Left ventricle myocardium inferior (tissue), 1 donor: ENCODE measurements at regions not wholly inside any gene's neighbourhood (a gene's known extent, or its start where the extent isn't known, plus 50 kb on each side); places are given as distances from the start of the nearest gene placed in this dataset.
A peak's percentile ranks its signal among the peaks of the same experiment; 100 is the strongest.

Experiments used
- DNase-seq: peaks from one replicate; pipeline ENCODE4 v3.0.0-alpha.2; 2020
- H3K27ac ChIP-seq: fragments of 200-600 bp; replicated peaks from 2 replicates; pipeline ENCODE4 v1.8.0; 2021
- H3K27me3 ChIP-seq: fragments of 200-600 bp; 2 replicates; pipeline ENCODE4 v1.8.0; 2021; ENCODE audit warnings: low read depth
- H3K36me3 ChIP-seq: fragments of 200-600 bp; 2 replicates; pipeline ENCODE4 v1.8.0; 2021
- H3K4me1 ChIP-seq: fragments of 200-600 bp; 2 replicates; pipeline ENCODE4 v1.8.0; 2021
- H3K4me3 ChIP-seq: fragments of 200-600 bp; 2 replicates; pipeline ENCODE4 v1.8.0; 2021; ENCODE audit warnings: mild to moderate bottlenecking, moderate library complexity
- H3K9me3 ChIP-seq: fragments of 200-600 bp; replicated peaks from 2 replicates; pipeline ENCODE4 v1.8.0; 2021
- intact Hi-C: fragments of 100-400 bp; cut with micrococcal nuclease; formaldehyde crosslinking; loops from one replicate; pipeline ENCODE4 v1.11.0; 2022
- TF ChIP-seq, protein P1 (sequence below): fragments of 200-600 bp; IDR thresholded peaks from 2 replicates; pipeline ENCODE4 v1.8.0; 2021; ENCODE audit warnings: antibody characterized with exemption, mild to moderate bottlenecking, borderline replicate concordance
- donor health status: DM: no; HTN: yes; CAD: no; lungs with severe emphysema.

DNA sequence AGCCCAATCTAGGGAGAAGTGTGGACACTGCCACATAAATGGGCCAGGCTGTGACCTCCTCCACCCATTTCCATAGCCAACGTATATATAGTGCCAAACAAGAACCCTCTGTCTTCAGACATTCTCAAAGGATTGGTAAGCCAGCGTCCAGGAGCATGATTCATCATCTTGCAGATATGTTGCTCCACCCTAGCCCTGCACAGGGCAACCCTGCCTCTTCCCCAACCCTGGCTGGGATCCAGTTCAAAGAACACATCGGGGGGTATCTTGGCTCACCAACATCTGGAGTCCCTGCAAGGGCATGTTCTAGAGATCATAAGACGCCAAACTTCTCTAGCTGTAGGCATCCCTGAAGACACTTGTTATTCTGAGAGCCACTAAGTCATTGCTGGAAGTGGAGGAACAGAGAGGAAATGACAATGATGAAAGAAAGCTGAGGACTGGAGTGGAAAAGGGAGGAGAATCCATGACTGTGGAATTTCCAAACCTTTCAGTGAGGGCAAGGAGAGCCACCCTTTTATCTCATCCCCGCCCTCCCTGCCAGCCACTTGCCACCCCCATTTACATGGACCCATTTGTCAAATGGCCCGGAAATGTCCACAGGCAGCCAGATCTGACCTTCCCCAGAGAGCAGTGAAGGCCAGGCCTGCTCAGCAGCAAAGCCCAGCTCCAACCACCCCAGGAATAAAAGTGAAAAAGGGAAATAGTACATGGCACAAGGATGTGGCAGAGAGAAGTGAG lies 144.1 kb upstream of the CTTNBP2NL start:
- Histone ChIP-seq H3K4me1 (peaks cover 17% of the 10 kb centered on the region), H3K4me3 (no peak overlapping the region), H3K27ac (no peak overlapping the region), H3K36me3 (no peaks in the 10 kb centered on the region), H3K9me3 (no peaks in the 10 kb centered on the region), H3K27me3 (no peaks in the 10 kb centered on the region)
- TF ChIP-seq, protein P1, sequence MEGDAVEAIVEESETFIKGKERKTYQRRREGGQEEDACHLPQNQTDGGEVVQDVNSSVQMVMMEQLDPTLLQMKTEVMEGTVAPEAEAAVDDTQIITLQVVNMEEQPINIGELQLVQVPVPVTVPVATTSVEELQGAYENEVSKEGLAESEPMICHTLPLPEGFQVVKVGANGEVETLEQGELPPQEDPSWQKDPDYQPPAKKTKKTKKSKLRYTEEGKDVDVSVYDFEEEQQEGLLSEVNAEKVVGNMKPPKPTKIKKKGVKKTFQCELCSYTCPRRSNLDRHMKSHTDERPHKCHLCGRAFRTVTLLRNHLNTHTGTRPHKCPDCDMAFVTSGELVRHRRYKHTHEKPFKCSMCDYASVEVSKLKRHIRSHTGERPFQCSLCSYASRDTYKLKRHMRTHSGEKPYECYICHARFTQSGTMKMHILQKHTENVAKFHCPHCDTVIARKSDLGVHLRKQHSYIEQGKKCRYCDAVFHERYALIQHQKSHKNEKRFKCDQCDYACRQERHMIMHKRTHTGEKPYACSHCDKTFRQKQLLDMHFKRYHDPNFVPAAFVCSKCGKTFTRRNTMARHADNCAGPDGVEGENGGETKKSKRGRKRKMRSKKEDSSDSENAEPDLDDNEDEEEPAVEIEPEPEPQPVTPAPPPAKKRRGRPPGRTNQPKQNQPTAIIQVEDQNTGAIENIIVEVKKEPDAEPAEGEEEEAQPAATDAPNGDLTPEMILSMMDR: no peak
- DNase-seq: no peak
- intact Hi-C loops: no loop called here

- no peak for DNase-seq
- Histone ChIP-seq H3K27ac (no peak overlapping the region), H3K36me3 (no peaks in the 10 kb centered on the region), H3K9me3 (no peaks in the 10 kb centered on the region), H3K4me1 (peaks cover 2% of the 10 kb centered on the region), H3K27me3 (no peaks in the 10 kb centered on the region), H3K4me3 (no peak overlapping the region)
- intact Hi-C loops: no loop called here
- TF ChIP-seq, protein P1: no peak
Measured at GRCh38 chr1:112253366-112253765, 142.6 kb upstream of the CTTNBP2NL start.

GRCh38 chr1:112255080-112255479 lies 140.9 kb upstream of the CTTNBP2NL start:
- intact Hi-C loops: no loop called here
- H3K27ac ChIP-seq: peak overlapping the region; percentile 59

DNA sequence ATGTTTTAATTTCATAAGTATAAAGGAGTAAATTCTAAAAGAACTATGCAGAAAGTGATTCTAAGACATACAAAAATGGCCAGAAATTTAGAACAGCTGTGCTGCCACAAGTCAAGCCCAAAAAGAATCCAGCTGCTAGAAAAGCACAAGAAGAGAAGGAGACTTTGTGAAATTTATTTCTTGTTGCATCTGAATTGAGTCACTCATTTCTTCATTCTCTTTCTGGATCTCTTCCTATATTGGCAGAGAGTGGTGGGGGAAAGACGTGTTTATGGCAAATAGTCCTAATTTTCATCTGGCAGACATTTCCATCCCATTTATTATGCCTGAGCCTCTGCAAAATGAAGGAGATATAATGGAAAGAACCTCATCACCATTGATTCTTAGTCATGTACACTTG lies 139.6 kb upstream of the CTTNBP2NL start:
- no peaks in the 10 kb centered on the region for H3K36me3 ChIP-seq
- TF ChIP-seq, protein P1: no peak
- intact Hi-C loops: no loop called here
- no peak overlapping the region for H3K4me3 ChIP-seq
- DNase-seq: no peak
- H3K4me1 ChIP-seq: peaks cover 3% of the 10 kb centered on the region
- H3K27me3 ChIP-seq: no peaks in the 10 kb centered on the region
- H3K9me3 ChIP-seq: no peaks in the 10 kb centered on the region
- H3K27ac ChIP-seq: peak overlapping the region; percentile 59

More at GRCh38 chr1:112255080-112255479, 140.9 kb upstream of the CTTNBP2NL start:
- Histone ChIP-seq H3K27me3 (no peaks in the 10 kb centered on the region), H3K4me1 (peaks cover 3% of the 10 kb centered on the region), H3K9me3 (no peaks in the 10 kb centered on the region), H3K4me3 (no peak overlapping the region), H3K36me3 (no peaks in the 10 kb centered on the region)
- TF ChIP-seq, protein P1: no peak
- DNase-seq: no peak

GRCh38 chr1:112257043-112257835 lies 138.8 kb upstream of the CTTNBP2NL start:
- TF ChIP-seq, protein P1: no peak
- DNase-seq: no peak
- Histone ChIP-seq H3K4me3 (no peak overlapping the region), H3K27me3 (no peaks in the 10 kb centered on the region), H3K36me3 (no peaks in the 10 kb centered on the region), H3K9me3 (no peaks in the 10 kb centered on the region), H3K4me1 (peaks cover 6% of the 10 kb centered on the region), H3K27ac (peak overlapping the region; percentile 31)
- intact Hi-C loops: no loop called here
